Liver (tissue), 8 donors: ENCODE measurements at regions not wholly inside any gene's neighbourhood (a gene's known extent, or its start where the extent isn't known, plus 50 kb on each side); places are given as distances from the start of the nearest gene placed in this dataset.

Experiments
- DNase-seq: peaks from one replicate; pipeline ENCODE4 v3.0.0-alpha.2; 2017; ENCODE audit warnings: low spot score
- H3K27ac ChIP-seq, 2 donors: one replicate each; pipeline ENCODE4 v1.7.0; 2013; ENCODE audit warnings: inconsistent platforms in 2 of 2, low read length in 2 of 2, control low read depth in 1 of 2, low read depth in 1 of 2, mild to moderate bottlenecking in 1 of 2
- H3K27me3 ChIP-seq, 4 donors: one replicate each; pipeline versions ENCODE4 v1.6.1 to v1.7.0; 2013; ENCODE audit warnings: low read length in 3 of 4, inconsistent platforms in 1 of 4, mild to moderate bottlenecking in 1 of 4, moderate library complexity in 1 of 4; ENCODE audit not compliant: control insufficient read depth in 4 of 4, insufficient read depth in 4 of 4
- H3K36me3 ChIP-seq, 4 donors: one replicate each; pipeline versions ENCODE4 v1.6.1 to v1.7.0; 2013; ENCODE audit warnings: low read length in 3 of 4, mild to moderate bottlenecking in 3 of 4, low read depth in 1 of 4, moderate library complexity in 1 of 4; ENCODE audit not compliant: control insufficient read depth in 4 of 4, insufficient read depth in 3 of 4
- H3K4me1 ChIP-seq, 4 donors: one replicate each; pipeline versions ENCODE4 v1.6.1 to v1.7.0; 2013; ENCODE audit warnings: low read length in 3 of 4, mild to moderate bottlenecking in 3 of 4, moderate library complexity in 1 of 4; ENCODE audit not compliant: control insufficient read depth in 4 of 4, insufficient read depth in 4 of 4
- H3K4me3 ChIP-seq, 3 donors: one replicate each; pipeline versions ENCODE4 v1.6.1 to v1.7.0; 2013; ENCODE audit warnings: low read length in 3 of 3, control low read depth in 1 of 3, low read depth in 1 of 3, mild to moderate bottlenecking in 1 of 3
- H3K9ac ChIP-seq, 2 donors: one replicate each; pipeline ENCODE4 v1.7.0; 2013; ENCODE audit warnings: low read length in 2 of 2, mild to moderate bottlenecking in 2 of 2, moderate library complexity in 2 of 2, control low read depth in 1 of 2, low read depth in 1 of 2
- H3K9me3 ChIP-seq, 4 donors: one replicate each; pipeline versions ENCODE4 v1.6.1 to v1.7.0; 2013; ENCODE audit warnings: low read length in 3 of 4; ENCODE audit not compliant: control insufficient read depth in 4 of 4
- ATF3 ChIP-seq: IDR thresholded peaks from 2 replicates; pipeline ENCODE4 v1.6.1; 2016; ENCODE audit warnings: antibody characterized with exemption
- CTCF ChIP-seq: fragments of 150-350 bp; IDR thresholded peaks from 2 replicates; pipeline ENCODE4 v1.5.1; 2017; ENCODE audit warnings: improper control_type of control experiment, low read depth, low read length; ENCODE audit not compliant: missing input control
- EGR1 ChIP-seq, 2 donors: IDR thresholded peaks; 2 replicates each; pipeline ENCODE4 v1.6.1; 2016 to 2018; ENCODE audit warnings: antibody characterized with exemption in 2 of 2, low read depth in 2 of 2
- FOXA1 ChIP-seq: IDR thresholded peaks from 2 replicates; pipeline ENCODE4 v1.6.1; 2016; ENCODE audit warnings: antibody characterized with exemption
- FOXA2 ChIP-seq: IDR thresholded peaks from 2 replicates; pipeline ENCODE4 v1.6.1; 2016; ENCODE audit warnings: antibody characterized with exemption
- GABPA ChIP-seq, 2 donors: IDR thresholded peaks in 1 of 2; conservative IDR thresholded peaks in 1 of 2; 2 replicates each; pipeline ENCODE4 v1.6.1; 2016; ENCODE audit warnings: antibody characterized with exemption in 2 of 2, mild to moderate bottlenecking in 1 of 2, moderate library complexity in 1 of 2
- HNF4A ChIP-seq, 2 donors: conservative IDR thresholded peaks; 2 replicates each; pipeline ENCODE4 v1.6.1; 2016; ENCODE audit warnings: antibody characterized with exemption in 2 of 2, mild to moderate bottlenecking in 2 of 2
- HNF4G ChIP-seq: IDR thresholded peaks from 2 replicates; pipeline ENCODE4 v1.6.1; 2016; ENCODE audit warnings: antibody characterized with exemption
- JUND ChIP-seq, 2 donors: IDR thresholded peaks; 2 replicates each; pipeline ENCODE4 v1.6.1; 2016; ENCODE audit warnings: antibody characterized with exemption in 2 of 2
- MAX ChIP-seq: IDR thresholded peaks from 2 replicates; pipeline ENCODE4 v1.6.1; 2016; ENCODE audit warnings: antibody characterized with exemption
- NR2F2 ChIP-seq: IDR thresholded peaks from 2 replicates; pipeline ENCODE4 v1.6.1; 2016; ENCODE audit warnings: antibody characterized with exemption
- RAD21 ChIP-seq, 2 donors: IDR thresholded peaks; 2 replicates each; pipeline ENCODE4 v1.6.1; 2016; ENCODE audit warnings: antibody characterized with exemption in 2 of 2, mild to moderate bottlenecking in 2 of 2
- REST ChIP-seq: IDR thresholded peaks from 2 replicates; pipeline ENCODE4 v1.6.1; 2016; ENCODE audit warnings: antibody characterized with exemption, mild to moderate bottlenecking
- RXRA ChIP-seq, 2 donors: IDR thresholded peaks; 2 replicates each; pipeline ENCODE4 v1.6.1; 2017 to 2018; ENCODE audit warnings: antibody characterized with exemption in 2 of 2, mild to moderate bottlenecking in 1 of 2
- SP1 ChIP-seq: IDR thresholded peaks from 2 replicates; pipeline ENCODE4 v1.6.1; 2018; ENCODE audit warnings: antibody characterized with exemption, mild to moderate bottlenecking
- TAF1 ChIP-seq: conservative IDR thresholded peaks from 2 replicates; pipeline ENCODE4 v1.6.1; 2016; ENCODE audit warnings: antibody characterized with exemption, mild to moderate bottlenecking
- YY1 ChIP-seq: IDR thresholded peaks from 2 replicates; pipeline ENCODE4 v1.6.1; 2016; ENCODE audit warnings: antibody characterized with exemption, mild to moderate bottlenecking
- ZBTB33 ChIP-seq: IDR thresholded peaks from 2 replicates; pipeline ENCODE4 v1.6.1; 2016; ENCODE audit warnings: antibody characterized with exemption
- WGBS: extraction: QIAGEN DNeasy Blood & Tissue Kit; methylation state at CpG from one replicate; pipeline ENCODE4 v1.1.7; 2013; 5-methylcytosine and 5-hydroxymethylcytosine counted together
- donor health status: healthy.
- donor health status: healthy.
- donor health status: healthy.
- donor health status: healthy.
- donor health status: healthy.

- 92% methylated on average over 1 of the region's 1 CpG for WGBS
- H3K27ac ChIP-seq, result no peak overlapping the region
- TF ChIP-seq GABPA (IDR thresholded peaks at IDR 0.05 in 1 of 2, conservative IDR thresholded peaks at IDR 0.05 in 1 of 2) (no peak), MAX (no peak), FOXA2 (no peak), HNF4A (conservative IDR thresholded peaks at IDR 0.05) (no peak), FOXA1 (no peak), ZBTB33 (no peak), SP1 (no peak), ATF3 (no peak), REST (no peak), YY1 (no peak), JUND (IDR thresholded peaks at IDR 0.05) (no peak), NR2F2 (no peak), EGR1 (IDR thresholded peaks at IDR 0.05; ENCODE audit: low read depth in 2 of 2) (no peak), CTCF (no peak), RXRA (IDR thresholded peaks at IDR 0.05) (no peak), RAD21 (IDR thresholded peaks at IDR 0.05) (no peak)
Measured at GRCh38 chr3:117137065-117137464, 427.5 kb downstream of the TUSC7 start.

GRCh38 chr3:117139681-117140080 lies 430.1 kb downstream of the TUSC7 start:
- no peak overlapping the region for H3K9ac ChIP-seq
- no peaks in the 10 kb centered on the region for H3K36me3 ChIP-seq
- DNase-seq, result no peak
- no peak overlapping the region for H3K4me3 ChIP-seq
- H3K9me3 ChIP-seq, result no peaks in the 10 kb centered on the region
- H3K27me3 ChIP-seq, result no peaks in the 10 kb centered on the region
- H3K4me1 ChIP-seq, result peaks cover 0 to 14% (median 6%) of the 10 kb centered on the region in 4 donors
- 98% methylated on average over 2 of the region's 2 CpGs for WGBS
- no peak overlapping the region for H3K27ac ChIP-seq
- no peak for TF ChIP-seq YY1
- no peak for TF ChIP-seq REST
- no peak for TF ChIP-seq CTCF
- no peak for TF ChIP-seq GABPA (IDR thresholded peaks at IDR 0.05 in 1 of 2, conservative IDR thresholded peaks at IDR 0.05 in 1 of 2)
- TF ChIP-seq ATF3, result no peak
- no peak for TF ChIP-seq SP1
- TF ChIP-seq TAF1, result no peak
- no peak for TF ChIP-seq EGR1 (IDR thresholded peaks at IDR 0.05; ENCODE audit: low read depth in 2 of 2)
- TF ChIP-seq RAD21 (IDR thresholded peaks at IDR 0.05), result no peak
- TF ChIP-seq NR2F2, result no peak
- no peak for TF ChIP-seq HNF4G
- no peak for TF ChIP-seq RXRA (IDR thresholded peaks at IDR 0.05)

More at GRCh38 chr3:117137065-117137464, 427.5 kb downstream of the TUSC7 start:
- H3K27me3 ChIP-seq, result no peaks in the 10 kb centered on the region
- H3K4me1 ChIP-seq, result peaks cover 0 to 16% (median 6%) of the 10 kb centered on the region in 4 donors
- no peak overlapping the region for H3K4me3 ChIP-seq
- H3K36me3 ChIP-seq, result no peaks in the 10 kb centered on the region
- DNase-seq, result no peak
- H3K9ac ChIP-seq, result no peak overlapping the region
- H3K9me3 ChIP-seq, result no peaks in the 10 kb centered on the region
